ENCODE measurements at regions not wholly inside any gene's neighbourhood (a gene's known extent, or its start where the extent isn't known, plus 50 kb on each side); places are given as distances from the start of the nearest gene placed in this dataset.
A peak's percentile ranks its signal among the peaks of the same experiment; 100 is the strongest.

GRCh38 chr2:57760381-57760801, 286.2 kb upstream of the VRK2 start:
- no peaks in the 10 kb centered on the region for H3K9me2 ChIP-seq (replicated peaks; ENCODE audit: insufficient read depth, low read length)
- H4K20me1 ChIP-seq (ENCODE audit: low read depth, low read length) = no peaks in the 10 kb centered on the region
- H3K36me3 ChIP-seq (ENCODE audit: low read length) = no peaks in the 10 kb centered on the region
- H2AFZ ChIP-seq (ENCODE audit: low read depth, low read length, severe bottlenecking) = no peak overlapping the region
- TF ChIP-seq CTCF (IDR thresholded peaks at IDR 0.05; ENCODE audit: insufficient read depth, low read length, poor library complexity, severe bottlenecking) (no peak), EZH2phosphoT487 (conservative IDR thresholded peaks at IDR 0.05; ENCODE audit: low read length) (no peak)
- H3F3A ChIP-seq (ENCODE audit: insufficient read depth) = no peaks in the 10 kb centered on the region
- peak overlapping the region; percentile 28 for H3K4me2 ChIP-seq (ENCODE audit: low read depth, low read length, poor library complexity, severe bottlenecking)
- no peak overlapping the region for H3K4me3 ChIP-seq (ENCODE audit: insufficient read depth, low read length, poor library complexity, severe bottlenecking)
- H3K9me3 ChIP-seq (ENCODE audit: insufficient read depth, low read length) = no peaks in the 10 kb centered on the region
- H3K79me2 ChIP-seq (ENCODE audit: insufficient read depth, low read length) = no peaks in the 10 kb centered on the region
- H3K27ac ChIP-seq (ENCODE audit: low read depth, low read length) = no peak overlapping the region
- H3K27me3 ChIP-seq (ENCODE audit: low read length) = no peaks in the 10 kb centered on the region
- 0 out of 2 replicates have a peak overlapping the region, but pooled peaks have one; percentile 4 for H3K9ac ChIP-seq (ENCODE audit: low read length)

GRCh38 chr2:57776916-57777315, 269.7 kb upstream of the VRK2 start:
- no peak overlapping the region for H2AFZ ChIP-seq (ENCODE audit: low read depth, low read length, severe bottlenecking)
- H3F3A ChIP-seq (ENCODE audit: insufficient read depth) = no peaks in the 10 kb centered on the region
- H3K9me3 ChIP-seq (ENCODE audit: insufficient read depth, low read length) = no peaks in the 10 kb centered on the region
- H4K20me1 ChIP-seq (ENCODE audit: low read depth, low read length) = no peaks in the 10 kb centered on the region
- no peak overlapping the region for H3K27ac ChIP-seq (ENCODE audit: low read depth, low read length)
- TF ChIP-seq EZH2phosphoT487 (conservative IDR thresholded peaks at IDR 0.05; ENCODE audit: low read length) (no peak), CTCF (IDR thresholded peaks at IDR 0.05; ENCODE audit: insufficient read depth, low read length, poor library complexity, severe bottlenecking) (no peak)
- H3K9me2 ChIP-seq (replicated peaks; ENCODE audit: insufficient read depth, low read length) = no peaks in the 10 kb centered on the region
- no peak overlapping the region for H3K4me2 ChIP-seq (ENCODE audit: low read depth, low read length, poor library complexity, severe bottlenecking)
- H3K27me3 ChIP-seq (ENCODE audit: low read length) = no peaks in the 10 kb centered on the region
- no peaks in the 10 kb centered on the region for H3K79me2 ChIP-seq (ENCODE audit: insufficient read depth, low read length)
- H3K4me3 ChIP-seq (ENCODE audit: insufficient read depth, low read length, poor library complexity, severe bottlenecking) = no peak overlapping the region
- H3K9ac ChIP-seq (ENCODE audit: low read length) = no peak overlapping the region
- H3K36me3 ChIP-seq (ENCODE audit: low read length) = no peaks in the 10 kb centered on the region

GRCh38 chr2:57782587-57782986, 264.0 kb upstream of the VRK2 start:
- no peaks in the 10 kb centered on the region for H3K9me2 ChIP-seq (replicated peaks; ENCODE audit: insufficient read depth, low read length)
- no peak overlapping the region for H3K9ac ChIP-seq (ENCODE audit: low read length)
- no peak overlapping the region for H2AFZ ChIP-seq (ENCODE audit: low read depth, low read length, severe bottlenecking)
- H3K4me3 ChIP-seq (ENCODE audit: insufficient read depth, low read length, poor library complexity, severe bottlenecking) = no peak overlapping the region
- H3K27me3 ChIP-seq (ENCODE audit: low read length) = no peaks in the 10 kb centered on the region
- H3K27ac ChIP-seq (ENCODE audit: low read depth, low read length) = no peak overlapping the region
- no peak overlapping the region for H3K4me2 ChIP-seq (ENCODE audit: low read depth, low read length, poor library complexity, severe bottlenecking)
- no peaks in the 10 kb centered on the region for H3K79me2 ChIP-seq (ENCODE audit: insufficient read depth, low read length)
- H3K36me3 ChIP-seq (ENCODE audit: low read length) = no peaks in the 10 kb centered on the region
- TF ChIP-seq EZH2phosphoT487 (conservative IDR thresholded peaks at IDR 0.05; ENCODE audit: low read length) = no peak
- TF ChIP-seq CTCF (IDR thresholded peaks at IDR 0.05; ENCODE audit: insufficient read depth, low read length, poor library complexity, severe bottlenecking) = no peak
- H4K20me1 ChIP-seq (ENCODE audit: low read depth, low read length) = no peaks in the 10 kb centered on the region
- no peaks in the 10 kb centered on the region for H3K9me3 ChIP-seq (ENCODE audit: insufficient read depth, low read length)
- no peaks in the 10 kb centered on the region for H3F3A ChIP-seq (ENCODE audit: insufficient read depth)

All from SU-DHL-6 (cell line).